K562 (cell line): ENCODE measurements at regions not wholly inside any gene's neighbourhood (a gene's known extent, or its start where the extent isn't known, plus 50 kb on each side); places are given as distances from the start of the nearest gene placed in this dataset.

Source experiments
- ATAC-seq: fragments of 200-7000 bp; cut with Tn5 transposase; 3 replicates; pipeline ENCODE4 v1.9.1; 2020; ENCODE audit warnings: moderate library complexity
- BruUV-seq: library from RNA; stranded (reverse); fragments of 400-500 nt; replicated peaks from 2 replicates; lab custom pipeline; 2021; lab: Mats Ljungman, UMichigan
- CTCF ChIA-PET: fragments of 300-600 bp; formaldehyde crosslinking; extraction: SDS; loops from one replicate; lab custom pipeline; 2021; ENCODE audit warnings: low intra/inter-chr PET ratio; lab: Yijun Ruan, JAX
- POLR2A ChIA-PET: fragments of 300-600, 350-650 bp; sonication (Branson Sonifier 250); formaldehyde crosslinking; extraction: SDS; loops from one replicate; lab custom pipeline; 2021; ENCODE audit warnings: antibody characterized with exemption, inconsistent platforms; lab: Yijun Ruan, JAX
- DNase-seq, 4 experiments: peaks; one replicate each; pipeline versions ENCODE4 v3.0.0 to v3.0.0-alpha.2; 2011 to 2018; ENCODE audit warnings: low spot score in 3 of 4, mixed read lengths in 3 of 4; ENCODE audit errors: extremely low read depth in 1 of 4
- FAIRE-seq: peaks from 2 replicates; lab custom pipeline; 2011; peaks lifted over from hg19 to GRCh38; lab: Jason Lieb, UNC
- H2AFZ ChIP-seq: 2 replicates; pipeline ENCODE4 v1.6.0; 2011; ENCODE audit warnings: low read depth, low read length, control low read depth, inconsistent platforms
- H3K27ac ChIP-seq: fragments of 200-600 bp; 3 replicates; pipeline ENCODE4 v1.8.0; 2011; ENCODE audit warnings: low read depth, mild to moderate bottlenecking, control low read depth, inconsistent platforms, low read length, moderate library complexity, mixed read lengths; ENCODE audit errors: extremely low read depth
- H3K27me3 ChIP-seq, 2 experiments: fragments of 300-600 bp in 1 of 2; 2 replicates in 1 of 2; 3 replicates in 1 of 2; pipeline versions ENCODE4 v1.6.0 to v1.8.0; 2011; ENCODE audit warnings: inconsistent platforms in 2 of 2, low read length in 2 of 2, mild to moderate bottlenecking in 1 of 2, mixed read lengths in 1 of 2, moderate library complexity in 1 of 2; ENCODE audit not compliant: control insufficient read depth in 2 of 2, insufficient read depth in 2 of 2
- H3K36me3 ChIP-seq: fragments of 300-600 bp; 3 replicates; pipeline ENCODE4 v1.8.0; 2011; ENCODE audit warnings: mild to moderate bottlenecking, low read length, inconsistent platforms; ENCODE audit not compliant: control insufficient read depth, insufficient read depth
- H3K4me1 ChIP-seq, 2 experiments: fragments of 200-600 bp in 1 of 2; replicated peaks in 1 of 2; 2 replicates in 1 of 2; 3 replicates in 1 of 2; pipeline versions ENCODE4 v1.5.1 to v1.8.0; 2011; ENCODE audit warnings: inconsistent platforms in 2 of 2, low read length in 2 of 2, mild to moderate bottlenecking in 1 of 2, mixed read lengths in 1 of 2, moderate library complexity in 1 of 2; ENCODE audit not compliant: control insufficient read depth in 2 of 2, insufficient read depth in 2 of 2
- H3K4me2 ChIP-seq: 2 replicates; pipeline ENCODE4 v1.6.1; 2011; ENCODE audit warnings: low read length, control low read depth, inconsistent platforms, mixed read lengths; ENCODE audit not compliant: insufficient read depth
- H3K4me3 ChIP-seq: fragments of 200-600 bp; sonication (generic), shearing (Covaris generic); 2 replicates; pipeline ENCODE4 v1.5.1; 2016; ENCODE audit warnings: control low read depth, inconsistent platforms
- H3K79me2 ChIP-seq: fragments of 200-600 bp; 3 replicates; pipeline ENCODE4 v1.8.0; 2011; ENCODE audit warnings: low read length, inconsistent platforms; ENCODE audit not compliant: control insufficient read depth, insufficient read depth
- H3K9ac ChIP-seq, 2 experiments: 2 replicates each; pipeline versions ENCODE4 v1.6.0 to v1.6.1; 2011; ENCODE audit warnings: low read depth in 2 of 2, low read length in 2 of 2, control low read depth in 1 of 2, inconsistent platforms in 1 of 2, mild to moderate bottlenecking in 1 of 2, mixed read lengths in 1 of 2; ENCODE audit not compliant: insufficient read depth in 1 of 2
- H3K9me1 ChIP-seq: one replicate; pipeline ENCODE4 v1.6.0; 2011; ENCODE audit warnings: inconsistent platforms, mild to moderate bottlenecking, low read length, moderate library complexity; ENCODE audit not compliant: control insufficient read depth, insufficient read depth
- H3K9me3 ChIP-seq: replicated peaks from 2 replicates; pipeline ENCODE4 v1.5.1; 2011; ENCODE audit warnings: low read depth, low read length, inconsistent platforms; ENCODE audit not compliant: control insufficient read depth, insufficient read depth
- H4K20me1 ChIP-seq: replicated peaks from 2 replicates; pipeline ENCODE4 v1.6.1; 2011; ENCODE audit warnings: low read length, inconsistent platforms, mixed read lengths; ENCODE audit not compliant: control insufficient read depth, insufficient read depth
- CBFB ChIP-seq: sonication (generic); formaldehyde crosslinking; IDR thresholded peaks from 2 replicates; pipeline ENCODE4 v1.4.0; 2020; ENCODE audit warnings: mild to moderate bottlenecking, missing genetic modification reagents
- DACH1 ChIP-seq: fragments of 450-650 bp; IDR thresholded peaks from 2 replicates; pipeline ENCODE4 v1.6.1; 2018; ENCODE audit not compliant: partially characterized antibody
- ETV1 ChIP-seq: fragments of 450-650 bp; conservative IDR thresholded peaks from 2 replicates; pipeline ENCODE4 v1.6.1; 2016; ENCODE audit warnings: missing genetic modification characterization, control low read depth, low read depth, missing compliant biosample characterization
- ETV6 ChIP-seq, 3 experiments: fragments of 150-350 bp in 1 of 3; sonication (generic) in 1 of 3; formaldehyde crosslinking in 1 of 3; IDR thresholded peaks; 2 replicates each; pipeline versions ENCODE4 v1.6.1 to v1.8.0; 2014 to 2022; ENCODE audit warnings: borderline replicate concordance in 2 of 3, low read depth in 2 of 3, antibody characterized with exemption in 1 of 3, low read length in 1 of 3, mild to moderate bottlenecking in 1 of 3, missing genetic modification reagents in 1 of 3
- MEF2A ChIP-seq: IDR thresholded peaks from 2 replicates; pipeline ENCODE4 v1.6.1; 2011; ENCODE audit warnings: low read depth, mild to moderate bottlenecking, low read length, moderate library complexity; ENCODE audit not compliant: control insufficient read depth
- NR2C1 ChIP-seq, 2 experiments: fragments of 450-650 bp; IDR thresholded peaks; 2 replicates each; pipeline ENCODE4 v1.6.1; 2017; ENCODE audit warnings: mild to moderate bottlenecking in 2 of 2, antibody characterized with exemption in 1 of 2, inconsistent platforms in 1 of 2, missing compliant biosample characterization in 1 of 2, missing genetic modification characterization in 1 of 2
- POU5F1 ChIP-seq: fragments of 150-350 bp; IDR thresholded peaks from 2 replicates; pipeline ENCODE4 v1.6.1; 2014; ENCODE audit warnings: borderline replicate concordance, low read length, low read depth, mild to moderate bottlenecking; ENCODE audit not compliant: partially characterized antibody
- RAD51 ChIP-seq: fragments of 450-650 bp; IDR thresholded peaks from 2 replicates; pipeline ENCODE4 v1.7.1; 2016; ENCODE audit warnings: low read depth, mild to moderate bottlenecking, borderline replicate concordance
- RBBP5 ChIP-seq: fragments of 200-600 bp; sonication (generic); IDR thresholded peaks from 2 replicates; pipeline ENCODE4 v1.6.1; 2012; ENCODE audit warnings: borderline replicate concordance, mild to moderate bottlenecking, low read length, control low read depth, inconsistent platforms; ENCODE audit not compliant: insufficient read depth, poor library complexity, severe bottlenecking
- SETDB1 ChIP-seq: IDR thresholded peaks from one replicate; pipeline ENCODE4 v1.6.1; 2012; ENCODE audit warnings: low read length, control low read depth, inconsistent platforms
- WHSC1 ChIP-seq: IDR thresholded peaks from one replicate; pipeline ENCODE4 v1.6.1; 2012; ENCODE audit warnings: low read length, control low read depth, inconsistent platforms
- YBX1 ChIP-seq: fragments of 450-650 bp; IDR thresholded peaks from 2 replicates; pipeline ENCODE4 v1.7.1; 2016; ENCODE audit warnings: mild to moderate bottlenecking
- ZNF586 ChIP-seq: fragments of 450-650 bp; formaldehyde crosslinking; conservative IDR thresholded peaks from 2 replicates; pipeline ENCODE4 v1.4.0; 2020; ENCODE audit warnings: mild to moderate bottlenecking, moderate library complexity
- ZNF717 ChIP-seq: fragments of 250-450 bp; sonication (Bioruptor Pico); IDR thresholded peaks from 2 replicates; pipeline ENCODE4 v1.5.0; 2021
- WGBS: fragments of 100-300 bp; shearing (Covaris generic); methylation state at CpG from one replicate; pipeline ENCODE4 v1.1.6; 2016; ENCODE audit warnings: low coverage, mixed read lengths; ENCODE audit not compliant: insufficient coverage; ENCODE audit errors: missing lambda C conversion rate; 5-methylcytosine and 5-hydroxymethylcytosine counted together
- in situ Hi-C: fragments of 300-500 bp; cut with MboI; formaldehyde crosslinking; loops from 4 replicates; pipeline ENCODE4 v1.15.0; 2018; ENCODE audit warnings: inconsistent platforms, mixed read lengths
- intact Hi-C: fragments of 100-400 bp; cut with micrococcal nuclease; formaldehyde crosslinking; loops from 2 replicates; pipeline ENCODE4 v1.14.2; 2022
- TF ChIP-seq, protein P1 (sequence below): fragments of 250-450 bp; sonication (Bioruptor Pico); IDR thresholded peaks from 2 replicates; pipeline ENCODE4 v1.4.0; 2020; ENCODE audit warnings: mild to moderate bottlenecking
- TF ChIP-seq, protein P2 (sequence below), 2 experiments: fragments of 450-650 bp in 1 of 2; IDR thresholded peaks; 2 replicates each; pipeline ENCODE4 v1.6.1; 2011 to 2017; ENCODE audit warnings: low read depth in 2 of 2, antibody characterized with exemption in 1 of 2, borderline replicate concordance in 1 of 2, low read length in 1 of 2, mild to moderate bottlenecking in 1 of 2, mixed read lengths in 1 of 2; ENCODE audit not compliant: control insufficient read depth in 1 of 2
- TF ChIP-seq, protein P3 (sequence below): fragments of 250-450 bp; sonication (Bioruptor Pico); IDR thresholded peaks from 2 replicates; pipeline ENCODE4 v1.5.0; 2020; ENCODE audit warnings: mild to moderate bottlenecking

DNA sequence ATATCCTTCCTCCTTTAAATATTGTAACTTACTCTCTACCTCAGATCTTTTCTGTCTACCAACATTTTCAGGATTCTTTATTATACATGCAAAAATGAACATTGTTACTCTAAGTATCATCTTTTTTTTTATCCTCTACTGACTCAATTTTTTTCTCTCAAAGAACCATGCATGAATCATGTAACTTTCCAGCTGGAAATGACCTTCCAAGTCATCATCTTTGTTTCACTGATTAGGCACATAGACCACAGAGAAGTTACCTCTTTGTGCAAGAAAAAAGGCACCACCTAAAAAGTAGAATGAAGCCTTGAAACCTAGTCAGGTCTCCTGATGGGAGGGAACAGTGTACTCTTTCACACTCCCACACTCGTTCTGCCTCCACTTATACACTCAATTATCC, 234.9 kb downstream of the HGF start:
- BruUV-seq: no TSS peak
- Histone ChIP-seq H3K9ac (no peak overlapping the region), H3K4me3 (no peak overlapping the region)
- DNase-seq: no peak
- TF ChIP-seq DACH1 (no peak), YBX1 (no peak), RBBP5 (no peak), ETV6 (IDR thresholded peaks at IDR 0.05; ENCODE audit: borderline replicate concordance in 1 of 2, low read depth in 2 of 2, low read length in 1 of 2) (no peak), ETV6 (CRISPR knock-in tag; IDR thresholded peaks at IDR 0.05; ENCODE audit: borderline replicate concordance) (no peak), RAD51 (no peak), ZNF586 (no peak), NR2C1 (IDR thresholded peaks at IDR 0.05) (no peak), NR2C1 (tag; IDR thresholded peaks at IDR 0.05) (no peak), ETV1 (tag) (no peak), POU5F1 (no peak), WHSC1 (no peak), ZNF717 (CRISPR knock-in tag) (no peak), CBFB (CRISPR knock-in tag) (no peak), MEF2A (no peak), SETDB1 (no peak)
- TF ChIP-seq, protein P1, sequence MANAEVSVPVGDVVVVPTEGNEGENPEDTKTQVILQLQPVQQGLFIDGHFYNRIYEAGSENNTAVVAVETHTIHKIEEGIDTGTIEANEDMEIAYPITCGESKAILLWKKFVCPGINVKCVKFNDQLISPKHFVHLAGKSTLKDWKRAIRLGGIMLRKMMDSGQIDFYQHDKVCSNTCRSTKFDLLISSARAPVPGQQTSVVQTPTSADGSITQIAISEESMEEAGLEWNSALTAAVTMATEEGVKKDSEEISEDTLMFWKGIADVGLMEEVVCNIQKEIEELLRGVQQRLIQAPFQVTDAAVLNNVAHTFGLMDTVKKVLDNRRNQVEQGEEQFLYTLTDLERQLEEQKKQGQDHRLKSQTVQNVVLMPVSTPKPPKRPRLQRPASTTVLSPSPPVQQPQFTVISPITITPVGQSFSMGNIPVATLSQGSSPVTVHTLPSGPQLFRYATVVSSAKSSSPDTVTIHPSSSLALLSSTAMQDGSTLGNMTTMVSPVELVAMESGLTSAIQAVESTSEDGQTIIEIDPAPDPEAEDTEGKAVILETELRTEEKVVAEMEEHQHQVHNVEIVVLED (CRISPR knock-in tag): no peak
- TF ChIP-seq, protein P2, sequence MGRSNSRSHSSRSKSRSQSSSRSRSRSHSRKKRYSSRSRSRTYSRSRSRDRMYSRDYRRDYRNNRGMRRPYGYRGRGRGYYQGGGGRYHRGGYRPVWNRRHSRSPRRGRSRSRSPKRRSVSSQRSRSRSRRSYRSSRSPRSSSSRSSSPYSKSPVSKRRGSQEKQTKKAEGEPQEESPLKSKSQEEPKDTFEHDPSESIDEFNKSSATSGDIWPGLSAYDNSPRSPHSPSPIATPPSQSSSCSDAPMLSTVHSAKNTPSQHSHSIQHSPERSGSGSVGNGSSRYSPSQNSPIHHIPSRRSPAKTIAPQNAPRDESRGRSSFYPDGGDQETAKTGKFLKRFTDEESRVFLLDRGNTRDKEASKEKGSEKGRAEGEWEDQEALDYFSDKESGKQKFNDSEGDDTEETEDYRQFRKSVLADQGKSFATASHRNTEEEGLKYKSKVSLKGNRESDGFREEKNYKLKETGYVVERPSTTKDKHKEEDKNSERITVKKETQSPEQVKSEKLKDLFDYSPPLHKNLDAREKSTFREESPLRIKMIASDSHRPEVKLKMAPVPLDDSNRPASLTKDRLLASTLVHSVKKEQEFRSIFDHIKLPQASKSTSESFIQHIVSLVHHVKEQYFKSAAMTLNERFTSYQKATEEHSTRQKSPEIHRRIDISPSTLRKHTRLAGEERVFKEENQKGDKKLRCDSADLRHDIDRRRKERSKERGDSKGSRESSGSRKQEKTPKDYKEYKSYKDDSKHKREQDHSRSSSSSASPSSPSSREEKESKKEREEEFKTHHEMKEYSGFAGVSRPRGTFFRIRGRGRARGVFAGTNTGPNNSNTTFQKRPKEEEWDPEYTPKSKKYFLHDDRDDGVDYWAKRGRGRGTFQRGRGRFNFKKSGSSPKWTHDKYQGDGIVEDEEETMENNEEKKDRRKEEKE (IDR thresholded peaks at IDR 0.05; ENCODE audit: borderline replicate concordance in 1 of 2, control insufficient read depth in 1 of 2, low read depth in 2 of 2, low read length in 1 of 2): no peak
- TF ChIP-seq, protein P3, sequence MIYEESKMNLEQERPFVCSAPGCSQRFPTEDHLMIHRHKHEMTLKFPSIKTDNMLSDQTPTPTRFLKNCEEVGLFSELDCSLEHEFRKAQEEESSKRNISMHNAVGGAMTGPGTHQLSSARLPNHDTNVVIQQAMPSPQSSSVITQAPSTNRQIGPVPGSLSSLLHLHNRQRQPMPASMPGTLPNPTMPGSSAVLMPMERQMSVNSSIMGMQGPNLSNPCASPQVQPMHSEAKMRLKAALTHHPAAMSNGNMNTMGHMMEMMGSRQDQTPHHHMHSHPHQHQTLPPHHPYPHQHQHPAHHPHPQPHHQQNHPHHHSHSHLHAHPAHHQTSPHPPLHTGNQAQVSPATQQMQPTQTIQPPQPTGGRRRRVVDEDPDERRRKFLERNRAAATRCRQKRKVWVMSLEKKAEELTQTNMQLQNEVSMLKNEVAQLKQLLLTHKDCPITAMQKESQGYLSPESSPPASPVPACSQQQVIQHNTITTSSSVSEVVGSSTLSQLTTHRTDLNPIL (CRISPR knock-in tag): no peak
- TF ChIP-seq, all 486 proteins: peak for 0
- no peaks in the 10 kb centered on the region for H3K27me3 ChIP-seq
- CTCF ChIA-PET: no interaction called here
- H3K4me1 ChIP-seq: no peaks in the 10 kb centered on the region
- no peak overlapping the region for H3K4me2 ChIP-seq
- no peaks in the 10 kb centered on the region; the same call in 1 of the 2 replicates for H3K9me3 ChIP-seq
- no peaks in the 10 kb centered on the region for H4K20me1 ChIP-seq
- H3K36me3 ChIP-seq: no peaks in the 10 kb centered on the region
- H3K27ac ChIP-seq: no peak overlapping the region
- FAIRE-seq (no peak), ATAC-seq (no peak)
- POLR2A ChIA-PET: no interaction called here
- 0% methylated on average over 1 of the region's 1 CpG for WGBS
- H3K9me1 ChIP-seq: no peaks in the 10 kb centered on the region
- no peak overlapping the region for H2AFZ ChIP-seq
- no peaks in the 10 kb centered on the region for H3K79me2 ChIP-seq
- intact Hi-C loops (no loop called here), in situ Hi-C loops (no loop called here)
